GM12892 (cell line): ENCODE measurements at regions not wholly inside any gene's neighbourhood (a gene's known extent, or its start where the extent isn't known, plus 50 kb on each side); places are given as distances from the start of the nearest gene placed in this dataset.

ENCODE experiments used
- DNase-seq: peaks from one replicate; pipeline ENCODE4 v3.0.0; 2011; ENCODE audit not compliant: insufficient read length
- FAIRE-seq: peaks from 2 replicates; lab custom pipeline; 2011; peaks lifted over from hg19 to GRCh38; lab: Jason Lieb, UNC
- POLR2A ChIP-seq: IDR thresholded peaks from 2 replicates; pipeline ENCODE4 v1.6.1; 2011; ENCODE audit warnings: low read depth, low read length, control low read depth
- POLR2AphosphoS5 ChIP-seq: IDR thresholded peaks from 2 replicates; pipeline ENCODE4 v1.6.1; 2011; ENCODE audit warnings: low read depth, low read length, control low read depth
- TAF1 ChIP-seq: IDR thresholded peaks from 2 replicates; pipeline ENCODE4 v1.6.1; 2011; ENCODE audit warnings: low read depth, mild to moderate bottlenecking, control low read depth, low read length, borderline replicate concordance

DNA sequence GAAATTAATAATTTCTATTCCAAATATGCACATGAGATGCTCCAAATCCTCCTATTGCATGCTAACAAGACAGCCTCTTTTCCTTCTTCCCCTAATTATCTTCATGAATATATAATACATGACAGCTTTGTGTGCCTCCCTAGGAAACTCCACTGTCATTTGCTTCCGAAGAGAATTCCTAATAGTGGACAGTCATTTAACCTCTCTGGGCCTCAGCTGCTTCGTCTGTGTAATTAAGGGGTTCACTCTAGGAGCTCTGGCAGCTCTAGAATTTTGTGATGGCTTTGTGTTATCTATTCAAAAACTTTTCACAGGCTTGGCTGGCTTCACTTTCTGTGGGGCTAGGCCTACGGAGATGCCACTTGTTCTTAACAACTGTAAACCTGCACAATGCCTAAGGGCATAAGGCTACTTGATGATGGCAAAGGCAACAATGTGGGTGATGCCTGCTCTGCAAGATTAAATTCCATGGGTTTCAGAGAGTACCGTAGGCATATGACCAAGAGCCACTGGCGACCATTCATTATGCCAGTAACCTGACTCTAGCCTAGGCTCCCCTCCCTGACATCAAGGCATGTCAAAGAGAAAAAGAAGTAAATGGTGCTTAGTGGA, 333.8 kb upstream of the UMPS start:
- FAIRE-seq (no peak), DNase-seq (no peak)

GRCh38 chr3:124397088-124397487, 333.2 kb upstream of the UMPS start:
- TF ChIP-seq POLR2AphosphoS5 (no peak), TAF1 (no peak), POLR2A (no peak)
- FAIRE-seq (no peak), DNase-seq (no peak)

More for the DNA sequence above, 333.8 kb upstream of the UMPS start:
- TF ChIP-seq POLR2AphosphoS5 (no peak), TAF1 (no peak), POLR2A (no peak)

GRCh38 chr3:124398594-124398993, 331.7 kb upstream of the UMPS start:
- no peak for FAIRE-seq
- TF ChIP-seq POLR2A: no peak

GRCh38 chr3:124401843-124402242, 328.4 kb upstream of the UMPS start:
- TF ChIP-seq POLR2AphosphoS5 (no peak), POLR2A (no peak)
- FAIRE-seq: peak; percentile 70
- no peak for DNase-seq

More at GRCh38 chr3:124398594-124398993, 331.7 kb upstream of the UMPS start:
- no peak for DNase-seq

DNA sequence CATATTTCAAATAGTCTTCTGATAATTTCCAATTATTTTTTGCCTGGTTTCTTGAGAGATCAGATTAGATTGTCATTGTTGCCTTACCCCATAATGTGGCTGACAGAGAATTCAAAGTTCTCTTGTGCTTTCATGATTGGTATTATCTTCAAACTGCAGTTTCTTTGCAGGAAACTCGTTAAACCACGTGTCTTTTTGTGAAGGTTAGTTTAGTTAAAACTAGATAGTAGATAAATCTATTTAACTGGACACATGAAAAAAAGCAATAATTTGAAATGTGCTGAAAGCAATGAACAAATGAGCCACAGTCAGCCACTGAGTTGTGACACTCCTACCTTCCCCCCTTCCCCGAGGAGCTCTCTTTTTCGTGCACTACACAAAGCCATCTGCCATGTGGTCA, 327.5 kb upstream of the UMPS start:
- TF ChIP-seq POLR2AphosphoS5 (no peak), POLR2A (no peak), TAF1 (no peak)
- FAIRE-seq (no peak), DNase-seq (no peak)

- DNase-seq: no peak
- FAIRE-seq: no peak
These were observed 325.6 kb upstream of the UMPS start for GRCh38 chr3:124404621-124405020.

GRCh38 chr3:124407260-124407659, 323.0 kb upstream of the UMPS start:
- DNase-seq (no peak), FAIRE-seq (no peak)
- TF ChIP-seq POLR2A: no peak
- TF ChIP-seq TAF1: no peak
- no peak for TF ChIP-seq POLR2AphosphoS5

More at GRCh38 chr3:124404621-124405020, 325.6 kb upstream of the UMPS start:
- TF ChIP-seq TAF1 (no peak), POLR2AphosphoS5 (no peak), POLR2A (no peak)

DNA sequence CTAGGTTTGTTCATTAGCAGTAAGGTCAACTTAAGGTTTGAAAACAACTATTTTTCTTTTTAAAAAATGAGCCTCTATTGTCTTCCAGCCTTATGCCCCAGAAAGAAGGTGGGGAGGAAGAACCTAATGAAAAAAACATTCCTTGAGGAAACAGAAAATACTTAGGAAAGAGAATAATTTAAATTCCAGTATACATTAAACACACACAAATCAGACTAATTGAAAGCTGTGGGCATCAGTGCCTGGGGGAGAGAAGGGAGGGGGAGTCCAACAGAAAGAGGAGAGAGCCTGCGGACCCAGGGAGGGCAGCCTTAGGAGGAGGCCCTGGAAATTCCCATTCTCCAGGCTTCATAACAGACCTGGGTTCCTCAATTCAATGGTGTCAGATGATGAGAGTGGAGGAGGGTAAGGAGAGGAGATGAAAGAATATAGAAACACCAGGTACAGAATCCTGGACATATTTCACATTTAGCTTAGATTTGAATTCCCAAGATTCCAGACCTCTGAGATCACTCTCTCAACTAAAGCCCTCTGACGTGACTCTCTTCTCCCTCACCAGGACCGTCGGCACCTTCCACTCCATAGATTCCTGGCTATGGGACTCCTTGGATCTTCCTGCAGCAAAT, 320.5 kb upstream of the UMPS start:
- FAIRE-seq: no peak

GRCh38 chr3:124410471-124410870, 319.8 kb upstream of the UMPS start:
- TF ChIP-seq POLR2AphosphoS5 (no peak), POLR2A (no peak), TAF1 (no peak)
- FAIRE-seq: no peak
- no peak for DNase-seq

More for the DNA sequence above, 320.5 kb upstream of the UMPS start:
- DNase-seq: no peak
- TF ChIP-seq POLR2A (no peak), TAF1 (no peak), POLR2AphosphoS5 (no peak)

DNA sequence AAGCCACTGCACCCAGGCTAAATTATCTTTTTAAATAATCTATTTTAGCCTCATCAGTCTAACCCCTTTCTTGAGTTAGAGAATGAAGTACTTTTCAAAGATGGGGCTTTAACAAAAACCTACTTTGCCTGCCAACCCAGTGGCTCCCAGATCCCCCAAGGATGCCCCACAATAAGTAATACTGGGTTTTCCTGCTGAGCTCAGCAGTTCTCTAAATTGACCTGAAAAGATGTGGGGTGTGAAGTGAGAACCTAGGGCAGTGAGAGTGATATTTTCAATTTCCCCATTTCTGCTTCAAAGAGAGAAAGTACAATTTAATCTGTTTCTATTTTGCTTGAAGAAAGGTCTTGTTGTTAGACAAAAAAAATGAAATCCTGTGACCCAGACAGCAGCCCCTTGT, 318.5 kb upstream of the UMPS start:
- TF ChIP-seq TAF1 (no peak), POLR2AphosphoS5 (no peak), POLR2A (no peak)
- FAIRE-seq (no peak), DNase-seq (no peak)

DNA sequence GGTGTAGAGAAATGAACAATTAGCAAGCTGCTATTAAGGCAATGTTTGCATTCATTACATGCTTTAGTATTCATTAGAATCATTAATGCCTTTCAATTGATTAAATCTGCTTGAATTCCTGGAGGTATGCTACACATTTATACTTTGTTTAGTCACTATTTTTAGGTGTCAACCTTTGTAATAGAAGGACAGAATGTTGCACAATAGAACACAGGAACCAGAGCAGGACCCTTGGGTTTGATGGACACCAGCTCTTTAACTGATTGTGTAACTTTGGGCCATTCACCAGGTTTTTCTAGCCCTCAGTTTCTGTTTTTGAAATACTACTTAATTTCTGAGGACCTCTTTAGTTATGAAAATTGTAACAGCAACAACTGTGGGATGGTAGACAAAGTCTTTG, 317.6 kb upstream of the UMPS start:
- TF ChIP-seq POLR2AphosphoS5 (no peak), POLR2A (no peak), TAF1 (no peak)
- DNase-seq (no peak), FAIRE-seq (peak; percentile 30)

- no peak for FAIRE-seq
- TF ChIP-seq POLR2A (no peak), TAF1 (no peak), POLR2AphosphoS5 (no peak)
- no peak for DNase-seq
These were observed 316.9 kb upstream of the UMPS start for GRCh38 chr3:124413393-124413792.
